ENCODE measurements at regions not wholly inside any gene's neighbourhood (a gene's known extent, or its start where the extent isn't known, plus 50 kb on each side); places are given as distances from the start of the nearest gene placed in this dataset.

DNA sequence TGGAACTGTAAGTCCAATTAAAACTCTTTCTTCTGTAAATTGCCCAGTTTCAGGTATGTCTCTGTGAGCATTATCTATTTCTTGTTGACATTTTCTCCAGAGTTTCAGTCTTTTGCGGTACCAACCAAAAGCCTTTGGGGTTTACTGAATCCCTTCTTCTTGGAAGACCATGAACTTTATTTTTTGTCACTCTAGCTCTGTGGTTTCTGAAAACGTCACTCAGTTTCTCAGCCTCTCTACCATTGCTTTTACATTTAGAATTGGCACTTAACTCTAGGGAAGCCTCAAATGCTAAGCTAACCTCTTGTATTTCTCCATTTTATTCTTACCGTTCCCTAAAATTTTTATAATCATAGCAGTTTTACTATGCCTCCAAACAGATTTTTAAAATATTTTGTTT is 237.6 kb downstream of the CSNK2A3 start:
- H3K36me3 Mint-ChIP-seq (ENCODE audit: low read depth) = peaks cover 8% of the 10 kb centered on the region
- H3K4me3 Mint-ChIP-seq = no peak overlapping the region
- Histone ChIP-seq H3K9me3 (ENCODE audit: control insufficient read depth in 1 of 2, insufficient read depth in 1 of 2, low read length in 2 of 2) (peaks cover 0 to 3% of the 10 kb centered on the region in 2 experiments), H3K27me3 (ENCODE audit: control insufficient read depth in 1 of 2, insufficient read depth in 2 of 2, low read length in 2 of 2) (no peaks in the 10 kb centered on the region), H3K4me3 (ENCODE audit: low read length) (no peak overlapping the region), H3K27ac (ENCODE audit: low read depth in 1 of 2, low read length in 2 of 2) (no peak overlapping the region), H3K4me1 (ENCODE audit: insufficient read depth, low read length) (no peaks in the 10 kb centered on the region), H3K36me3 (ENCODE audit: insufficient read depth, low read length) (no peaks in the 10 kb centered on the region)
- peaks cover 5% of the 10 kb centered on the region for H3K9me3 Mint-ChIP-seq
- no peak for ATAC-seq (ENCODE audit: poor library complexity)
- no peak for DNase-seq
- TF ChIP-seq, protein P1, sequence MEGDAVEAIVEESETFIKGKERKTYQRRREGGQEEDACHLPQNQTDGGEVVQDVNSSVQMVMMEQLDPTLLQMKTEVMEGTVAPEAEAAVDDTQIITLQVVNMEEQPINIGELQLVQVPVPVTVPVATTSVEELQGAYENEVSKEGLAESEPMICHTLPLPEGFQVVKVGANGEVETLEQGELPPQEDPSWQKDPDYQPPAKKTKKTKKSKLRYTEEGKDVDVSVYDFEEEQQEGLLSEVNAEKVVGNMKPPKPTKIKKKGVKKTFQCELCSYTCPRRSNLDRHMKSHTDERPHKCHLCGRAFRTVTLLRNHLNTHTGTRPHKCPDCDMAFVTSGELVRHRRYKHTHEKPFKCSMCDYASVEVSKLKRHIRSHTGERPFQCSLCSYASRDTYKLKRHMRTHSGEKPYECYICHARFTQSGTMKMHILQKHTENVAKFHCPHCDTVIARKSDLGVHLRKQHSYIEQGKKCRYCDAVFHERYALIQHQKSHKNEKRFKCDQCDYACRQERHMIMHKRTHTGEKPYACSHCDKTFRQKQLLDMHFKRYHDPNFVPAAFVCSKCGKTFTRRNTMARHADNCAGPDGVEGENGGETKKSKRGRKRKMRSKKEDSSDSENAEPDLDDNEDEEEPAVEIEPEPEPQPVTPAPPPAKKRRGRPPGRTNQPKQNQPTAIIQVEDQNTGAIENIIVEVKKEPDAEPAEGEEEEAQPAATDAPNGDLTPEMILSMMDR (IDR thresholded peaks at IDR 0.05) = no peak
- H3K27ac Mint-ChIP-seq = no peak overlapping the region
- POLR2A ChIA-PET = no interaction called here
- CTCF ChIA-PET = no interaction called here
- intact Hi-C loops (cut with DNase I, micrococcal nuclease) = no loop called here
- H3K4me1 Mint-ChIP-seq (ENCODE audit: low read depth) = peaks cover 4% of the 10 kb centered on the region
- no peaks in the 10 kb centered on the region for H3K27me3 Mint-ChIP-seq

DNA sequence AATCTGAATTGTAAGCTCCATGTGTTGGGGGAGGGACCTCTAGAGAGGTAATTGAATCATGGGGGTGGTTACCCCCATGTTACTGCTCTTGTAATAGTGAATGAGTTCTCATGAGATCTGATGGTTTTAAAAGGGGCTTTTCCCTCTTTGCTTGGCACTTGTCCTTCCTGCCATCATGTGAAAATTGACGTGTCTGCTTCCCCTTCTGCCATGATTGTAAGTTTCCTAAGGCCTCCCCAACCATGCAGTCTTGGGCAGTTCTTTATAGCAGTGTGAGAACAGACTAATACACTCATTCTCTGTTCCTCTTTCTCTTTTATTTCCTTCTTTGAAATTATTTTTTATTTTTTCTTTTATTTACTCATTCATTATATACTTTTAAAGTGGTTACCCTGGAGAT is 239.4 kb downstream of the CSNK2A3 start:
- Mint-ChIP-seq H3K9me3 (peaks cover 5% of the 10 kb centered on the region), H3K36me3 (ENCODE audit: low read depth) (peaks cover 8% of the 10 kb centered on the region), H3K4me3 (no peak overlapping the region), H3K4me1 (ENCODE audit: low read depth) (peaks cover 4% of the 10 kb centered on the region), H3K27ac (no peak overlapping the region), H3K27me3 (no peaks in the 10 kb centered on the region)
- ChIA-PET POLR2A (no interaction called here), CTCF (no interaction called here)
- TF ChIP-seq, protein P1 (IDR thresholded peaks at IDR 0.05) = no peak
- Histone ChIP-seq H3K27ac (ENCODE audit: low read depth in 1 of 2, low read length in 2 of 2) (no peak overlapping the region), H3K4me3 (ENCODE audit: low read length) (no peak overlapping the region), H3K27me3 (ENCODE audit: control insufficient read depth in 1 of 2, insufficient read depth in 2 of 2, low read length in 2 of 2) (no peaks in the 10 kb centered on the region), H3K36me3 (ENCODE audit: insufficient read depth, low read length) (no peaks in the 10 kb centered on the region), H3K9me3 (ENCODE audit: control insufficient read depth in 1 of 2, insufficient read depth in 1 of 2, low read length in 2 of 2) (peaks cover 0 to 3% of the 10 kb centered on the region in 2 experiments), H3K4me1 (ENCODE audit: insufficient read depth, low read length) (no peaks in the 10 kb centered on the region)
- no peak for DNase-seq
- no peak for ATAC-seq (ENCODE audit: poor library complexity)
- intact Hi-C loops (cut with DNase I, micrococcal nuclease) = no loop called here

DNA sequence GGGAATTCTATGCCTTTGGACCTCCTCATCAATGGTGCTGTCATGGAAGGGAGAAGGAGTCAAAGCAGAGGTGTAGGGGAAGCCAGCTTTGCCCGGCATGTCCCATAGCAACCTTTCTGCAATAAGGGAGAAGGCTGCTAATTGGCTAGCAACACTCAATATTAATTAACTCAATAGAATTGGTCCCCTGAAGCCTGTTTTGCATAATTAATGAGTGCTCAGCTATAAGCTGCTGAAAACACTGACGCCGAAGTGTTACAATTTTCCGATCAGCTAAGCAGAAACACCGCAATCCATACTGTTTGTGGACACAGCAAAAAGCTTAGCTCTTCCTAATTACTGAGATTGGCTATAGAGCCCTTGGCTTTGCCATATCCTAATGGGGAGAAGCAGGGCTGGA is 245.0 kb downstream of the CSNK2A3 start:
- TF ChIP-seq, protein P1 (IDR thresholded peaks at IDR 0.05) = no peak
- no peaks in the 10 kb centered on the region for H3K4me1 ChIP-seq (ENCODE audit: insufficient read depth, low read length)
- H3K27me3 ChIP-seq (ENCODE audit: control insufficient read depth in 1 of 2, insufficient read depth in 2 of 2, low read length in 2 of 2) = no peaks in the 10 kb centered on the region
- Mint-ChIP-seq H3K27me3 (no peaks in the 10 kb centered on the region), H3K9me3 (peaks cover 1% of the 10 kb centered on the region), H3K27ac (no peak overlapping the region), H3K4me1 (ENCODE audit: low read depth) (peaks cover 5% of the 10 kb centered on the region), H3K4me3 (no peak overlapping the region), H3K36me3 (ENCODE audit: low read depth) (peaks cover 4% of the 10 kb centered on the region)
- no peak overlapping the region for H3K4me3 ChIP-seq (ENCODE audit: low read length)
- ChIA-PET POLR2A (no interaction called here), CTCF (interaction anchor here (1.4 kb wide), 1 partner anchor 42 kb away, joined by 3 read pairs; no protein-coding TSS in a partner anchor)
- DNase-seq (no peak), ATAC-seq (ENCODE audit: poor library complexity) (no peak)
- no peak overlapping the region for H3K27ac ChIP-seq (ENCODE audit: low read depth in 1 of 2, low read length in 2 of 2)
- intact Hi-C loops (cut with DNase I, micrococcal nuclease) = no loop called here
- no peaks in the 10 kb centered on the region for H3K36me3 ChIP-seq (ENCODE audit: insufficient read depth, low read length)
- H3K9me3 ChIP-seq (ENCODE audit: control insufficient read depth in 1 of 2, insufficient read depth in 1 of 2, low read length in 2 of 2) = no peaks in the 10 kb centered on the region
